ENCODE measurements at regions not wholly inside any gene's neighbourhood (a gene's known extent, or its start where the extent isn't known, plus 50 kb on each side); places are given as distances from the start of the nearest gene placed in this dataset.

DNA sequence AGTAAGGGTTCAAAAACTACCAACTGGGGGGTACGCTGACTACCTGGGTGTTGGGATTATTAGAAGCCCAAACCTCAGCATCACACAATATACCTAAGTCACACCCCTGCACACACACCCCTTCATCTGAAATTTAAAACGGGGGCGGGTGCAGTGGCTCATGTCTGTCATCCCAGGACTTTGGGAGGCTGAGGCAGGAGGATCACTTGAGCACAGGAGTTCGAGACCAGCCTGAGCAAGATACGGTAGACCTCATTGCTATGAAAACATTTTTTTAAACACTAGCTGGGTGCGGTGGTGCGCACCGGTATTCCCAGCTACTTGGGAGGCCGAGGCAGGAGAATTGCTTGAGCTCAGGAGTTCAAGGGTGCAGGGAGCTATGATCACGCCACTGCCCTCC lies 331.0 kb downstream of the ASMT start:
- Histone ChIP-seq H3K27me3 (no peaks in the 10 kb centered on the region), H3K9me3 (no peaks in the 10 kb centered on the region), H3K4me3 (no peak overlapping the region), H3K36me3 (no peaks in the 10 kb centered on the region), H3K27ac (no peak overlapping the region), H3K4me1 (no peaks in the 10 kb centered on the region)
- TF ChIP-seq, protein P1, sequence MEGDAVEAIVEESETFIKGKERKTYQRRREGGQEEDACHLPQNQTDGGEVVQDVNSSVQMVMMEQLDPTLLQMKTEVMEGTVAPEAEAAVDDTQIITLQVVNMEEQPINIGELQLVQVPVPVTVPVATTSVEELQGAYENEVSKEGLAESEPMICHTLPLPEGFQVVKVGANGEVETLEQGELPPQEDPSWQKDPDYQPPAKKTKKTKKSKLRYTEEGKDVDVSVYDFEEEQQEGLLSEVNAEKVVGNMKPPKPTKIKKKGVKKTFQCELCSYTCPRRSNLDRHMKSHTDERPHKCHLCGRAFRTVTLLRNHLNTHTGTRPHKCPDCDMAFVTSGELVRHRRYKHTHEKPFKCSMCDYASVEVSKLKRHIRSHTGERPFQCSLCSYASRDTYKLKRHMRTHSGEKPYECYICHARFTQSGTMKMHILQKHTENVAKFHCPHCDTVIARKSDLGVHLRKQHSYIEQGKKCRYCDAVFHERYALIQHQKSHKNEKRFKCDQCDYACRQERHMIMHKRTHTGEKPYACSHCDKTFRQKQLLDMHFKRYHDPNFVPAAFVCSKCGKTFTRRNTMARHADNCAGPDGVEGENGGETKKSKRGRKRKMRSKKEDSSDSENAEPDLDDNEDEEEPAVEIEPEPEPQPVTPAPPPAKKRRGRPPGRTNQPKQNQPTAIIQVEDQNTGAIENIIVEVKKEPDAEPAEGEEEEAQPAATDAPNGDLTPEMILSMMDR (IDR thresholded peaks at IDR 0.05) = no peak
- TF ChIP-seq POLR2AphosphoS5 (IDR thresholded peaks at IDR 0.05) = no peak
- DNase-seq (ENCODE audit: low spot score in 2 of 2) = no peak
- intact Hi-C loops (cut with DNase I; ENCODE audit: low total_unique reads) = no loop called here

DNA sequence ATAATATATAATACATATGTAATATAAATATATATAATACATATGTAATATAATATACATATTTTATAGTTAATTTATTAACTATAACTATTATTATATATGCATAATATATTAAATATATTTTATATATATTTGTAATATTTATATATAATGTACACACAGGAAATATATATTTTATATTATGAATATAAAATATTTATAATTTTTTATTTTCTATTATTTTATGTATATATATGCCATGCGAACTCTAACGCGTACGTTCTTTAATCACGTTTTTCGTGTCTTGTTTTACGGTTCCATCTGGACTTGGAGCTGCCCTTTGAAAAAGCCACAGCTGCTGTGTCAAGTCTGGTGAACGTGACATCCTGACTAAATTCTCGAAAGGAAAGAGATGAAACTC lies 332.1 kb downstream of the ASMT start:
- intact Hi-C loops (cut with DNase I; ENCODE audit: low total_unique reads) = no loop called here
- DNase-seq (ENCODE audit: low spot score in 2 of 2) = no peak

More for the DNA sequence above, 332.1 kb downstream of the ASMT start:
- Histone ChIP-seq H3K9me3 (no peaks in the 10 kb centered on the region), H3K27ac (no peak overlapping the region), H3K27me3 (no peaks in the 10 kb centered on the region), H3K36me3 (no peaks in the 10 kb centered on the region), H3K4me1 (no peaks in the 10 kb centered on the region), H3K4me3 (no peak overlapping the region)
- no peak for TF ChIP-seq POLR2A (IDR thresholded peaks at IDR 0.05)
- TF ChIP-seq POLR2AphosphoS5 (IDR thresholded peaks at IDR 0.05) = no peak
